ENCODE measurements at regions not wholly inside any gene's neighbourhood (a gene's known extent, or its start where the extent isn't known, plus 50 kb on each side); places are given as distances from the start of the nearest gene placed in this dataset.
"Not testable (repeated sequence)": the region's sequence is repeated elsewhere in the genome, so short reads cannot be mapped to it uniquely, and the experiment has no call there.

DNA sequence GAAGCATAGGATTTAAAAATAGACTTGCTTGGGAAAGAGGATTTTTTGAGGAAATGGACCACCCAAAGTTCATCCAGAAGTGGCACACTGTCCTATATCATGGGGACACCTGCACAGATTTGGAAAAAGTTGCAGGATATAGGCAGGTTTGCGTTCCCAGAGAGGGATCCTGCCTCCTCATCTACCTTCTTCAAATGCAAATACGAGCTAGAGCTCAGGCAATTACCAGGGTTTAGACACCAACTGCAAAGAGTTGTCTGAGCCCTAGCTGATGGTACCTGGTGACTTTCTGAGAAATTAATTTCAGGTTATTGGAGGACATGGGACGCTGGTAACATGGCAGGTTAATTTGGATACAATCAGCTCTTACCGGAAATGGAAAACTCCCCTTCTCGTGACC, 423.7 kb upstream of the MTPN start:
- DNase-seq = no peak

DNA sequence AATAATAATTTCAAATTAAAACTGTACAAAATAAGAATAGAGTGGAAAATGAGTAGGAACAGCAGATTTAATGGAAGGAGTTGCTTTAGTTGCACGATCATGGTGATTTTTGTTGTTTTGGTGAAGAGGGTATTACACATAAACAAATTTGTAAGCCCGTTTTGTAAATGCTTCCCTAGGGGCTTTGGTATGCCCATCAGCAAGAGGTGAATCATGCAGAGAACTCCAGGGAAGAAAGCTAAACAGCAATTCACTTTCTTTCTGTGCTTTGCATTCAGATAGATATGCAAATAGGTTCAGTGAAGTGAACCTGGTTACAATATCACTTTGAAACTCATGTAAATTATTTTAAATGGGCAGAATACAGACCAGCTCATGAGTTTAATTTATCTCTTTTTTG, 422.2 kb upstream of the MTPN start:
- DNase-seq = no peak

DNA sequence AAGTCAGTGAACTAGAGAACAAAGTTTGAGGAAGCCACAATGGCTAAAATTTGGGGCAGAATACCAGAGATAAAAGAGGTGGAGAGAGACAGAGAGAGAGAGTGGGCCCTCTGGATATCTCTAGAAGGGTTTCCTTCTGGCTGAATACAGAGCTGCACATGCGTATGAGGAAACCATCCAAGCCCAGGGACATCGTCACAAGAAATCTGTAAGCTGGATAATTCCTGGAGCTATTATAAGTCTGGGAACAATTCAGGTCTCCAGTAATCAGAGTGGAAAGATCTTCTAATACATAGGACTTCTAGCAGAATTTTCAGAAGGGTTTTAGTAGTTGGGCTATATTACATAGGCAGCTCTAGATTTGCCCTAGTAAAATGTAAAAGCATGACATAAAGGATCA, 415.7 kb upstream of the MTPN start:
- no peak for DNase-seq

DNA sequence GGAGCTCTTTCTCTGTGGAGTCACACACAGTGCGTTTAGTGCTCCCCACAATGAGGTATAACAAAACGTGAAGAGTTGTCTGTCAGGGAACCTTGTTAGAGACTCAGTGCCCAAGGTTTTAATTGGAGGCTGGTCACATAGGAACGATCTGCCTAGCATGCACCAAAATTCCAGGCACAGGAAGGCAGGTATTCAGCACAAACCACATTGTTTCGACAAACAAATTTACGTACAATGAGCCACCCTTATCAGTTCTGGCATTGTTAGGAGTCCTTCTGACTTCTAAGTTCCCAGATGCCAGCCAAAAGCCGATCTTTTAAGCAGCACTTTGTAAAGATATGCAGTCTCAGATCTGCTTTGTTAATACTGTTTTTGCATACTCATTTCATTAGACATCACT, 414.2 kb upstream of the MTPN start:
- no peak for DNase-seq

DNA sequence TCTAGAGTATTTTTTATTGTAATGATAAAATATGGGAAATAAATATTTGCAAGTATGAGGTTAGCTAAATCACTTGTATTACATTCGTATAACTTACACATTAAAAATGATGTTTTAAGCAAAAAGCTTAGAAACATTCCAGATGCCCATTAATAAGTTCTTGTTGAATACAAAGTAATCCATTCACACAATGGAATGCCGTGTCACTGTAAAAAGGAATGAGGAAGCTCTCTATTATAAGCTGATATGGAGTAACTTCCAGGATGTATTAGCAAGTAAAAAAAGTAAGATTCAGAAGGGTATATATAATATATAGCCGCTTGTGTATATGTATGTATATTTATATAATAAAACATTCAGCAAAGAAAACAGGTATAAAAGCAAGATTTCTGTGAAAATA, 412.8 kb upstream of the MTPN start:
- DNase-seq = no peak

DNA sequence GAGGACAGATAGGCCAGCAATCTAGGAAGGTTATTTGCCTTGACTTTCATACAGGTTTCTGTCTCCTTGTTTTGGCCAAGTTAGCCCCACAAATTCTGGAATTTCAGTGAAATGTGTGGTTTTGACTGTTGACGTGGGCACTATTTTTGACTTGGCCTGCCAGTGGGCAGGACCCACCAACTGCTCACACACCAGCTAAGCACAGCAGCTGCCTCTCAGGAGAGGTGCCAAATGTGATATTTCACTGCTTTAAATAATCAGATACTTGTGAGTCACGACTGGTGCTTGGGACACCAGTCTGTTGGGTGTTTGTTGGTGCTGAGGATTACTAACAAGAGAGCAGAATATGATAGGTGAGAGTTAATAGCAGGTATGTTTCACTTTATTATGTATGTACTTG, 409.7 kb upstream of the MTPN start:
- DNase-seq = no peak

DNA sequence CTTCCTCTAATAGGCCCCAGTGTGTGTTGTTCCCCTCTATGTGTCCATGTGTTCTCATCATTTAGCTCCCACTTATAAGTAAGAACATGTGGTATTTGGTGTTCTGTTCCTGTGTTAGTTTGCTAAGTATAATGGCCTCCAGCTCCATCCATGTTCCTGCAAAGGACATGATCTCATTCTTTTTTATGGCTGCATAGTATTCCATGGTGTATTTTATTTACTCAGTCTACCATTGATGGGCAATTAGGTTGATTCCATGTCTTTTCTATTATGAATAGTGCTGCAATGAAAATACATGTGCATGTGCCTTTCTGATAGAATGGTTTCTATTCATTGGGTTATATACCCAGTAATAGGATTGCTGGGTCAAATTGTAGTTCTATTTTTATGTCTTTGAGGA, 394.2 kb upstream of the MTPN start:
- DNase-seq = not testable (repeated sequence)

DNA sequence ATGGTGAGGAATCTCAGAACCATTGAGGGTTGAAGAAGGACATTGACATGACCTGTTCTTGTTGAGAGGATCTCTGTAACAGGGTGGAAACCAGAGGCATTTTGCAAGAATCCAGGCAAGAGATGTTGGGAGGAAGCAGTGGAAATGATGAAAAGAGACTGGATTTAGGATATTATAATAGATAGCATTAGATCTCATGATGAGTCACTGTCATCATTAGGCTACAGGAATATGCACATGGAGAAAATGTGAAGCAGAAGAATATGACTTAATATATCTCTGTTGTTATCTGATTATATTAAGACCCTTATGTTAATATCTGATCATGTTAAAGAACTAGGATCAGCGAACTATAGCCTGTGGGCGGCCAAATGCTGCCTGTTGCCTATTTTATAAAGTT, 393.0 kb upstream of the MTPN start:
- DNase-seq = no peak

DNA sequence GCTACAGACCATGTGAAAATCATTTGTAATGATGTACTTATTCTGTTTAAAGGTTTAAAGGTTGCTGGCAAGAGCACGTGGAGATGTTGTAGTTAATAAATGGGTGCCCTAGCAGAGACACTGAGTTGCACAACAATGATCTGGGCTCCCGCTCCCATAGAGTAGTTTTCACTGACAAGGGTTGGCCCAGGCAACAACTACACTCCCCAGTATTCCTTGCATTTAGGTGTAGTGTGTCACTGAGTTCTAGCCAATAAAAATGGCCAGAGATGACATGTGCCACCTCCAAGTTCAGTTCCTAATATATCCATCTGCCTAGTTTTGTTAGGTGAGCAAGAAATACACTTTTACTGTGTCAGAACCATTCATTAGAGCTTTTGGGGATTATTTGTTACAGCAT, 392.1 kb upstream of the MTPN start:
- no peak for DNase-seq

DNA sequence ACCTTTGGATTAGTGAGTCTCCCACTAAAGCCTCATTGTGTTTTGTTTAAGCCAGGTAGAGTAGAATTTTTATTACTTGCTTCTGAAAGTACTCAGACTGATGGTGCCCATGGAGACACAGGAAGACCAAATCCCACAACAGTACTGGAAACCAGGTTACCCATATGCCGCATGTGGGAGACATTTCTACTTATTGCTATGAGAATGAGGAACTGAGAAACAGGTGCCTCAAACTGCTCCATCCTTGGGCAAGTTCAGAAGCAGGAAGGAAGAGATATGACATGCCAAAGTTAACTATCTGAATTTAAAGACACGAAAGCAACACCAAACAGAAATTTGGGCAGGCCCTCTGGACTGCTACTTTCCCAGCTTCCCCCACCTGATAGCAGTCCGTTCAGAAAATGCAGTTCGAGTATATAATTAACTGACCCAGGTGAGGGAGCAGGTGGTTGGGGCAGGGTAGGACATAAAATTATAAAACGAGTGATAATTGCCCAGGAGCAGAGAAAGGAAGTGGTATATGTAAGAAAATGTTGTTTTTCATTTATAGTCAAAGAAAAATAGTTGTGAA, 382.3 kb upstream of the MTPN start:
- no peak for DNase-seq

DNA sequence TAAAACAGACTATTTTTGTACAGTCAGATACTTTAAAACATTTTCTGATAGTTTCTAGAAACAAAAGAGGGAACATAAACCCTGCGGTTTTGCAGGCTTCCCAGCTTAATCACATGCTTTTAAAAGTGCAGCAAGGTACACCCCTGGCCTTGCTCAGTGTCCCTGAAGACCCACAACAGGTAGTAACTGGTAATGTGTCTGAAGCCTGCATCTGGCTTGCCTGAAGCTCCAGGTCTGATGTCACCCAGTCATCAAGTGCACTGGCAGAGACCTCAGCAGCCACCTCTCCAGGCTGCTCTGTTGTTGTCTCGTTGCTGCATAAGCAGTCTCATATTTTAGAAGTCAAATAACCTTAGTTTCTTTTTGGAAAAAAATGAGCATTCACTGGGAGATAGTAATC, 376.1 kb upstream of the MTPN start:
- DNase-seq = no peak

DNA sequence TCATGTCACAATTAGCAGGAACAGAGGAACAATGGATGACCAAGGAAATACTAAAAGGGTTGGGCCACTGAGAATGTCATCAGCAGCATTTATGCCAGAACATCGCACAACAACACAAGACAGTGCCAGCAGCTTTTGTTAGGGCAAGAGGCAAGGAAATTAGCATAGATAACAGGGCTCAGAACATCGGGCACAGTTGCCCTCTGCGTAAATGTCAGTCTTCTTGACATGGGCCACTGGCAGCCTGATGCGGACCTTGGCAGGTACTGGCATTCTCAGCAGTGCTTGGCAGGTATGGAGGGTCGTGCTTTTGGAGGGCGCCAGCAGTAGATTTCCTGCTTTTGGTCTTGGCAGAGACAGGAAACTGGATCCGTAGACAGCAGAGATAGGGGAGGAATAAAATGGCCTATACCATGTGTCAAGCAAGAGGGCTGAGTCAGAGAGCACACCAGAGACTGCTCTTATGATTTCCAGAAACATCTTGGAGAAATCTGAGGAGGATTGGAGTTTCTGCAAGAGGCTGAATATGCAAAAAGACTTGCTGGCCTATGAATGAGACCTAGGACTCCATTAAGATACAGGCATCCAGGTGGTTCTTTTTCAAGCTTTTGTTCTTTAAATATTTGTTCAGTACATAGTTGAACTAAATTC, 371.5 kb upstream of the MTPN start:
- DNase-seq = no peak

DNA sequence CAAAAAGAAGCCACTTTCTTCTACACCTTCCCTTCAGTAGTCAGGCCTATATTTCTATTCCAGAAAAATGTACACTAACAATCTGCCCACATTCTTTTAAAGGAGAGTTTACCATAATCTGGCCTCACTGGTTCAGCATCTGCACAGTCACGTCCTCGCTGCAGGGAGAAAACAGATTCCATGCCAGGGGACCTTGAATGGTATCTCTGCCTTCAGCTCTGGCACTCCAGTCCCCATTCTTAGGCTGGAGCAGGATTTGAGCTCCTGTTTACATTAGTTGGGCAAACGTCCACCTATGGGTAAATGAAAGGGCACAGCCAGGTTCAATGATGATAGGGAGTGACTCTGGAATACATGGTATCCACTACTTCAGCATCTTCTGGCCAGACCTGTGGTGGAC, 371.0 kb upstream of the MTPN start:
- no peak for DNase-seq

DNA sequence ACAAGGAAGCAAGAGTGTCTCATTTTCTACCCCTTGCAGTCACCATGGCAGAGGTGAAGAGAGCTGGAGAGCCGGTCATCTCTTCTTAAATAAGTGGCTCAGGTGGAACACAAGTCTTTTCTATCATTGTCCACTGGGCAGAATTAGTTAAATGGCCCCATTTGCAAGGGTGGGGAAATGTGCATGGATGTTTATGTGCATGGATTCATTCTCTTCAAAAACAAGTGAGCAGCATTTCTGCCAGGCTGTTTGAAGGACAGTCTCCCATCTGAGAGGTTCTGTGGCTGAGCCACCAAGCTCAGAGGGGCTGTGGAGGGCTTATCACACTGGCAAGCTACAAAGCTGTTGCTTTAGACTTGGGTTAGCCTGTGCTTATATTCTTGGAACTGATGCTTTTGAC, 370.3 kb upstream of the MTPN start:
- DNase-seq = no peak

DNA sequence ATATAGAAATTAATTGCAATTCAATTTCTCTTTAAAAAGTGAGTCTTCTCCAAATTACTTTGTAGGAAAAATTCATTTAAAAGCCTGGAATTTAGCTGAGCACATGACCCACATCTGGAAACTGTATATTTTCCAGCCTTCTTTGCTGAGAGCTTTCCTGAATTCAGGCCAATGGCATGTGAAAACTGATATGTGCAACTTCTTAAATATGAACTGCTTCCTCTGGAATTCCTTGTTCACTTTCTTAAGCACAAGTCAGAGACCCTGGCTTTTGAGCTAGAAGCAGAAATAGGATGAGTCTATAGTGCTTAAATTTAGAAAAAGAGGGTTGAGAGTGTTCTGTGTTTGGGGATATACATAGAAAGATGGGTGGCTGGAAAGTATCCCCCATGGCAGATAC, 365.1 kb upstream of the MTPN start:
- no peak for DNase-seq

DNA sequence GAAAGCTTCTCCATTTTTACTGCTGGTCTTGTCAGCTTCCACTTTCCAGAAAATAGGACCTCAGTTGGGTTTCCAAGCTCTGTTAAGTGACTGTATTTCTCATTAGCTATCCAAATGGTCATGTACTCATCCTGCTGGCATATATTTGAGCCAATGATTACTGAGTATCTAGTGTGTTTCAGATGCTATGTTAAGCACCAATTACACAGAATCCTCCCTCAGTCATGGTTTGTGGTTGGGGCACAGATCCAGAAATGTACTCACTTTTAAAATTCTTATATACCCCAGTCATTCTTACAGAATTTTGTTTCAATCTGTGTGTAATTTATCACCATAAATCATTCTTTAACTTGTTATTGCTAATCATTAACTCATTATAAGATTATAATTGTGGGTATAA, 362.3 kb upstream of the MTPN start:
- DNase-seq = no peak

DNA sequence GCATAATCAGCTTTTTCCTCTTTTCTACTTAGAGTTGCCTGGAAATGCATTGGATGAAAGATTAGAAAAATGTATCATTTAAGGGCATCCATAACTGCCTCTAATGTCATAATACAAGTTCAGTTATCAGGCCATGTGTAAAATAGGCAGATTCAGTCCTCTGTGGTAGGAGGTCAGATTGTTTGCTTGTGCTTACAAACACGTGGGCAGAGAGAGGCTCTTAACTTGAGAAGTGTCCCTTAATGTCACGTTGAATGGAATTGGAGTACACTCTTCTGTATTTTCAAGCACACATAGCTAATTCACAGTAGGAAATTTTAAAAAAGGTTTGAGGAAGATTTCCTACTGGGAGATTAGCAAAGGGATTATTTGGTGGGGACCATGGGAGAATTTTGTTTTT, 359.8 kb upstream of the MTPN start:
- DNase-seq = no peak

DNA sequence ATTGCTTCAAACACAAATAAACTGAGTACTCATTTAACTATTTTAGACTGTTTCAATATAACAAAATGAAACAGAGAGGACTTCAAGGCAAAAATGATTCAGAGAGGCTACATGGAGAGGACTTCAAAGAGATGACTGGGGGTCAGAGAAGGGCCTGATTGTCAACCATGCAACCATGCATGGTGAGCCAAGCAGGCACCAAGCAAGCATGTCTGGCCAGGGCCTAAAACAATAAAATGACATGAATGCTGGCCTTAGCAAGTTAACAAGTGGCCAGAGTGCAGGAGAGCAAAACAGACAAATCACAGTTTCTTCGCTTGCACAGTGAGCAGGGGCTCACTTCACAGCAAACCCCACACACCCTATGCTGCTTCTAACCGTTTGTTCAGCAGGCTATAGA, 356.5 kb upstream of the MTPN start:
- no peak for DNase-seq

DNA sequence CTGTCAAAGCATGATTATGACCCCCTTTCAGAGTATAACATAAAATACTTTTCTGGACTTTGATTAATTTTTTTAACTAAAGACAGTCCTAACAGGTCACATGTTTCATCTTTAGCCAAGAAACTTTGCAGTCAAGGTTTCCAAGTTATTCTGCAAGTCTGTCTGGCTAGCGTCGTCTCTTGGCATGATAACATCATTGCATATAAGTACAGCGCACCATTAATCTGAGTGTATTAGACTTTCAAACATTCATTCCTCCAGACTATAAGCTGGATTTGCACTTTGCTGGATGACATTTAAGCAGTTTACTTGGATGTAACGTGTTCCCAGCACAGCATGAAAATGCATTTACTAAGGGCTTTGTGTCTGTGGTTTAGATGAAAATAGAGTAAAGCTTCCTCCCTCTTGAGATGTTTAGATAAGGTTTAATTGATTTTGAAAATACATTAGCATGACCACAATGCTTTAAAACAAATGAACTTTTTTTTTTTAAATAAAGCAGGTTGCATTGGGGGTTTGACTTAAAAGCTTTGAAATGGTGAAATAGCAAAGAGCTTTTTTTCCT, 349.0 kb upstream of the MTPN start:
- no peak for DNase-seq

DNA sequence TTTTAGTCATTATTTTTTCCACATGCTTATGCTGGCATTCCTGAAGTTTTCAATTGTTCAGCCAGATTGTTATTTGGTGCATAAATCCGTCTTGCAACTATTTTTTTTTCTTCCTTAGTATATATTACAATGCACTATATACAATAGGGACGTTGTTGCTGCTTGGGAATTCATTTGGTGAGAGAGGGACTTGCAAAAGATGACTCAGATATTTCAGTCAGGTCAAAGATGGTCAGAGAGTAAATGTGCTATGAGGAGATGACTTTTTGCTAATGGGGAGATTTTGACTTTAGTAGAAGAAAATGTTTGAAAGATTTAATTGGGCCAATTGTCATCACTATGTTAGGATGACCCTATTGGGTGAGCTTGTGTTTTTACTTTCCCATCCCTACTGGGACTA, 348.4 kb upstream of the MTPN start:
- no peak for DNase-seq

DNA sequence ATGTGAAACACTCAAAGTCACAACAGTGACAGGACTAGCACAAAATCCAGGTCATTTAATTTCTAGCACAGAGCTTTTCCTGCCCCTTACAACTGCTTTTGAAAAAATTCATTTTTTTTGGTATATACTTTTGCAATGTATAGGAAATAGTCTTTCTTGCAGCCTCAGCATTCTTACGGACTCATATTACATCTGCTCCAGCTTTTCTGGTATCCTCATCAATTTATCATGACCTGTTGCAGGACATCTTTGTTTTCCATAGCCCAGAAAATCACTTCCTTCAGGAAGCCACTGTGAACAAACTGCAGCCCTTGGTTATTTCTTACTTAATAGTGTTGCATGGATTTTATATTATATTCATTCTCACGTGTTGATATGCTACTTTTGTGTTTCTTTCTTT, 347.9 kb upstream of the MTPN start:
- no peak for DNase-seq

DNA sequence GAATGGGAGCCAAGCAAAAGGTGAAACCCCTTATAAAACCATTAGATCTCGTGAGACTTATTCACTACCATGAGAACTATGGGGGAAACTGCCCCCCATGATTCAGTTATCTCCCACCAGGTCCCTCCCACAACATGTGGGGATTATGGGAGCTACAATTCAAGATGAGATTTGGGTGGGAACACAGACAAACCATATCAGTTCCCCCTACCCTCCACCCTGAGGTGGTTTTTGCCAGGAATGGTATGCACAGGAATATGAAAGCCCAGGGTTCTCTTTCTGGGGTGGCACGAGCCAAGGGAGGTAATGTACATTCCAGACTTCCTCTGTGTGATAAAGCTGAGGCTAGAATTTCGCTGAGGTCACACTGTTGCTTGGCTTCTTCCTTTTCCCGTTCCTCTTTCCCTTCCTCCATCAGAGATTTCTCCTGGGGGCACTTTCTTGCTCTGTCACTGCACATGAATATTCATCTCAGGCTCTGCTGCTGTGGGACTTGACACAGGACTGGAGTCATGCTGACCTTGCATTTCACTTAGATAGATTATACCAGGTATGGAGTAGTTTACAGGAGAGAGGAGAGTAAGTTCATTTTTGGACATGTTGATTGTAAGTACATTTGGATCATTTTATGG, 347.0 kb upstream of the MTPN start:
- DNase-seq = no peak

DNA sequence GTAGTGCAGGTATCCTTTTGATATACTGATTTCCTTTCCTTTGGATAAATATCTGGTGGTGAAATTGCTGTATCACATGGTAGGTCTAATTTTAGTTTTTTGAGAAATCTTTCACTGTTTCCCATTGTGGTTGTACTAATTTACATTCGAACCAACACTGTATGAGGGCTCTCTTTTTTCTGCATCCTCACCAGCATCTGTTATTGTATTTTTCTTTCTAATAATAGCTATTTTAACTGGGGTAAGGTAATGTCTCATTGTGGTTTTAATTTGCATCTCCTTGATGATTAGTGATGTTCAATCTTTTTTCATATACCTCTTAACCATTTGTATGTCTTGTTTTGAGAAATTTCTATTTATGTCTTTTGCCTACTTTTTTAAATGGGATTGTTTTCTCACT, 335.4 kb upstream of the MTPN start:
- no peak for DNase-seq

DNA sequence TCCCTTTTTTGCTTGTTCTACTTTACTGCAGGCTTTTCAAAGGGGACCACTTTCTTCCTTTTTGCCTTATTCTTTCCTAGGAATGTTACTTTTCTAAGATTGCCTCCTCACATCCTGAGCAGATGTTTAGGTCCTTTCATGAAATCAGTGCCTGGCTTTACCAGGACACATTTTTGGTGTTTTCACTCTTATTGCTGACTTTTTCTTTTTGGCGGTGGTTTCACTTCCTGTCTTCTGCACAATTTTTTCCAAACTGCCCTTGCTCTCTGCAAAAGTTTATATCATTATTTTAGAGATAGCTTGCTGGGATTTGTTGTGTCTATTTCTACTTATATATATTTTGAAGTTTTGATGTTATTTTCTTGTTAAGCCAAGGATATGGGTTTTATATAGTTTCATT, 332.2 kb upstream of the MTPN start:
- DNase-seq = no peak

DNA sequence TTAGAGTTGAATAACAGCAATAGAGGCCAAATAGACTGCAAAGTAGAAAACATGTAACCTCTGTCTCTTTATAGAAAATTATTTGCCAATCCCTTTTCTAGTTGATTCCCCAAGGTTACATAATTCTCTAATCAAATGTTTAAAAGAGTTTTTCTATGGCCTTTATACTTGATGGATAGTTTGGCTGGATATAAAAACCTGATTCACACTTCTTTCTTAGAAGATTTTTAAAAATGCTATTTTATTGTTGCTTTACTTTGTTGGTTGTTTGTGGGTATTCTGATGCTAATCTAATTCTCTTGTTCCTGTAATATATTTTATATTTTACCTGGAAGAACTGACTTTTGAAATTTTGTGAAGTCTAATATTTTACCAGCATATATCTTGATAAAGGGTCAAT, 331.1 kb upstream of the MTPN start:
- DNase-seq = no peak

Measured in stimulated activated CD4-positive, alpha-beta T cell treated with anti-CD3 and anti-CD28 coated beads, Interleukin-1b, Interleukin-23, amount 100 ng/mL, for 48 hours (primary cell).